Endometrial microvascular endothelial cells (primary cell): ENCODE measurements at regions not wholly inside any gene's neighbourhood (a gene's known extent, or its start where the extent isn't known, plus 50 kb on each side); places are given as distances from the start of the nearest gene placed in this dataset.

Source experiments
- in situ Hi-C: cut with HindIII; loops from 2 replicates; pipeline ENCODE4 v1.10.0; 2017; ENCODE audit warnings: low sequenced_read_pairs, low pct_unique_long_range_greater_than_20kb; ENCODE audit errors: inconsistent ontology term

GRCh38 chr21:38675182-38675824, 130.4 kb upstream of the ETS2 start:
- in situ Hi-C loops: no loop called here

- in situ Hi-C loops: no loop called here
These were observed 126.9 kb upstream of the ETS2 start for GRCh38 chr21:38678827-38679226.

GRCh38 chr21:38679534-38679933, 126.2 kb upstream of the ETS2 start:
- in situ Hi-C loops: no loop called here

- in situ Hi-C loops: no loop called here
These were observed 125.3 kb upstream of the ETS2 start for GRCh38 chr21:38680401-38680800.

GRCh38 chr21:38683222-38683621, 122.5 kb upstream of the ETS2 start:
- in situ Hi-C loops: no loop called here

- in situ Hi-C loops: no loop called here
These were observed 117.7 kb upstream of the ETS2 start for GRCh38 chr21:38688068-38688467.

- in situ Hi-C loops: no loop called here
These were observed 114.1 kb upstream of the ETS2 start for GRCh38 chr21:38691631-38692030.

GRCh38 chr21:38696579-38696978, 109.2 kb upstream of the ETS2 start:
- in situ Hi-C loops: no loop called here

- in situ Hi-C loops: no loop called here
These were observed 106.7 kb upstream of the ETS2 start for GRCh38 chr21:38699048-38699447.

- in situ Hi-C loops: no loop called here
These were observed 103.5 kb upstream of the ETS2 start for GRCh38 chr21:38702196-38702595.

- in situ Hi-C loops: no loop called here
These were observed 95.9 kb upstream of the ETS2 start for GRCh38 chr21:38709876-38710275.

- in situ Hi-C loops: no loop called here
These were observed 93.7 kb upstream of the ETS2 start for GRCh38 chr21:38712071-38712470.

- in situ Hi-C loops: no loop called here
These were observed 93.1 kb upstream of the ETS2 start for GRCh38 chr21:38712664-38713063.

- in situ Hi-C loops: no loop called here
These were observed 91.5 kb upstream of the ETS2 start for GRCh38 chr21:38714039-38714817.

GRCh38 chr21:38714999-38715398, 90.7 kb upstream of the ETS2 start:
- in situ Hi-C loops: no loop called here

GRCh38 chr21:38716088-38716487, 89.6 kb upstream of the ETS2 start:
- in situ Hi-C loops: no loop called here

GRCh38 chr21:38716942-38717341, 88.8 kb upstream of the ETS2 start:
- in situ Hi-C loops: no loop called here

GRCh38 chr21:38718481-38718880, 87.2 kb upstream of the ETS2 start:
- in situ Hi-C loops: no loop called here

GRCh38 chr21:38720074-38720473, 85.7 kb upstream of the ETS2 start:
- in situ Hi-C loops: no loop called here

- in situ Hi-C loops: no loop called here
These were observed 84.7 kb upstream of the ETS2 start for GRCh38 chr21:38721055-38721454.

- in situ Hi-C loops: no loop called here
These were observed 83.8 kb upstream of the ETS2 start for GRCh38 chr21:38721958-38722357.
